GM12864 (cell line): ENCODE measurements at regions not wholly inside any gene's neighbourhood (a gene's known extent, or its start where the extent isn't known, plus 50 kb on each side); places are given as distances from the start of the nearest gene placed in this dataset.

Experiments
- DNase-seq: peaks from one replicate; pipeline ENCODE4 v3.0.0-alpha.2; 2011; ENCODE audit warnings: low read depth
- H3K4me3 ChIP-seq: 2 replicates; pipeline ENCODE4 v1.5.1; 2011; ENCODE audit warnings: mild to moderate bottlenecking, low read depth, low read length, control low read depth
- TF ChIP-seq, protein P1 (sequence below): IDR thresholded peaks from 2 replicates; pipeline ENCODE4 v1.5.1; 2011; ENCODE audit warnings: low read depth, mild to moderate bottlenecking, moderate library complexity, low read length, control low read depth, inconsistent platforms; ENCODE audit errors: missing control alignments

DNA sequence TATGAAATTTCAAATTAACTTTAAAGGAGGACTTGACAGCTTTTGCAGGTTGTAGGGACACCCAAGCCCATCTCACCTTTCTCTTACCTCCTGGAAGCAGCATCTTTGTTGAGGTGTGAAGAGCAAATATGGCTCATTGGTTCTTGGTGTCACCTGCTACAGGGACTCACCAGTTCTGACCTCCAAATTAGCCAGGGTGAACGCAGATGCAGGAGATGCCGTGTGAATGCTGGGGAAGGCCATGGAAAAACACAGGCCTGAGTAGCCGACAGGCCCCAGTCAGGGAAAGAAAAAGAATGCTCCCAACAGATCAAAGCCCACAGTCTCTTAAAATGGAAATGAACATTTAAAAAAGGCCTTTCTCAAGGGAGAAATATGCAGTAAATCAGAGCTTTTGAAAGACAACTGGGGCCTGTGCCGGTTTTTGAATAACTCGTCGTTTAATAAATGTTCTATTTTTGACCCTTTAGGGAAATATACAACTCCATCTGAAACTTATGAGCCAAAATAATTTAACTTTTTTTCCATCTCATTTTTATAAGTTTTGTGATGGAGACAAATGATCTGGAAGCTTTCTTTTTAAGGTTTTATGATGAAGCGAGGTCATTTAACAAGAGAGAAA, 167.5 kb downstream of the CD83 start:
- no peak for DNase-seq
- TF ChIP-seq, protein P1, sequence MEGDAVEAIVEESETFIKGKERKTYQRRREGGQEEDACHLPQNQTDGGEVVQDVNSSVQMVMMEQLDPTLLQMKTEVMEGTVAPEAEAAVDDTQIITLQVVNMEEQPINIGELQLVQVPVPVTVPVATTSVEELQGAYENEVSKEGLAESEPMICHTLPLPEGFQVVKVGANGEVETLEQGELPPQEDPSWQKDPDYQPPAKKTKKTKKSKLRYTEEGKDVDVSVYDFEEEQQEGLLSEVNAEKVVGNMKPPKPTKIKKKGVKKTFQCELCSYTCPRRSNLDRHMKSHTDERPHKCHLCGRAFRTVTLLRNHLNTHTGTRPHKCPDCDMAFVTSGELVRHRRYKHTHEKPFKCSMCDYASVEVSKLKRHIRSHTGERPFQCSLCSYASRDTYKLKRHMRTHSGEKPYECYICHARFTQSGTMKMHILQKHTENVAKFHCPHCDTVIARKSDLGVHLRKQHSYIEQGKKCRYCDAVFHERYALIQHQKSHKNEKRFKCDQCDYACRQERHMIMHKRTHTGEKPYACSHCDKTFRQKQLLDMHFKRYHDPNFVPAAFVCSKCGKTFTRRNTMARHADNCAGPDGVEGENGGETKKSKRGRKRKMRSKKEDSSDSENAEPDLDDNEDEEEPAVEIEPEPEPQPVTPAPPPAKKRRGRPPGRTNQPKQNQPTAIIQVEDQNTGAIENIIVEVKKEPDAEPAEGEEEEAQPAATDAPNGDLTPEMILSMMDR: no peak
- H3K4me3 ChIP-seq: no peak overlapping the region

DNA sequence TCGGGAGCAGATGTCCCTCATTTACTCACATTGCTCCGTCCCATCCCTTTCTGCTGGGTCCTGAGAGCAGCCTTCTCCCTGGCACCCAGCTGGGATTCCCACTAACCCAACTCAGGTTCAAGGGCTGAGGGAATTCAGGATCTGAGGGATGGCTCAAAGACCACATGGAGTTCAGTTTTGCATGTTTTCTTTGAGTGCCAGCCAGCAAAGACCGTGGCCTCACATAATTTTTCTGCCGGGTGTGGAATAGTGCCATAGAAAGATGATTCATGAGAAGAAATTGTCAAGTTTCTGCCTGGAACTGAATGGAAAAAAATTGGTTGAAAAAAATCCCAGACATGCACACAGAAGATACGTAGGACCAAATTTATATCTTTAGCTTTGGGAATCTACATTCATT, 168.6 kb downstream of the CD83 start:
- H3K4me3 ChIP-seq: no peak overlapping the region
- no peak for DNase-seq
- TF ChIP-seq, protein P1: no peak

GRCh38 chr6:14286634-14287428, 169.3 kb downstream of the CD83 start:
- no peak for DNase-seq
- H3K4me3 ChIP-seq: no peak overlapping the region
- TF ChIP-seq, protein P1: no peak

GRCh38 chr6:14287707-14288106, 170.1 kb downstream of the CD83 start:
- no peak overlapping the region for H3K4me3 ChIP-seq
- DNase-seq: no peak
- TF ChIP-seq, protein P1: no peak

GRCh38 chr6:14288910-14289309, 171.3 kb downstream of the CD83 start:
- TF ChIP-seq, protein P1: no peak
- no peak for DNase-seq
- no peak overlapping the region for H3K4me3 ChIP-seq

GRCh38 chr6:14290041-14290771, 172.6 kb downstream of the CD83 start:
- TF ChIP-seq, protein P1: no peak
- DNase-seq: no peak
- no peak overlapping the region for H3K4me3 ChIP-seq
